HG02970 (cell line): ENCODE measurements at regions not wholly inside any gene's neighbourhood (a gene's known extent, or its start where the extent isn't known, plus 50 kb on each side); places are given as distances from the start of the nearest gene placed in this dataset.
A peak's percentile ranks its signal among the peaks of the same experiment; 100 is the strongest.

Experiments used
- ATAC-seq: cut with Tn5 transposase; IDR thresholded peaks from one replicate; pipeline ENCODE4 v1.9.1; 2021; ENCODE audit warnings: mild to moderate bottlenecking, moderate library complexity, moderate number of reproducible peaks; ENCODE audit not compliant: unreplicated experiment, low FRiP score

- ATAC-seq, result no peak
These were observed 571.9 kb downstream of the NYAP2 start for GRCh38 chr2:225971433-225971832.

- ATAC-seq, result no peak
These were observed 549.4 kb downstream of the NYAP2 start for GRCh38 chr2:225948903-225949302.

GRCh38 chr2:225938991-225939390 is 539.5 kb downstream of the NYAP2 start:
- no peak for ATAC-seq

- ATAC-seq, result no peak
These were observed 538.2 kb downstream of the NYAP2 start for GRCh38 chr2:225937625-225938187.

- no peak for ATAC-seq
These were observed 533.4 kb downstream of the NYAP2 start for GRCh38 chr2:225932811-225933413.

- no peak for ATAC-seq
These were observed 531.2 kb downstream of the NYAP2 start for GRCh38 chr2:225930687-225931086.

GRCh38 chr2:225920621-225921220 is 521.2 kb downstream of the NYAP2 start:
- no peak for ATAC-seq

- no peak for ATAC-seq
These were observed 517.2 kb downstream of the NYAP2 start for GRCh38 chr2:225916692-225917091.

- ATAC-seq, result no peak
These were observed 511.5 kb downstream of the NYAP2 start for GRCh38 chr2:225911019-225911418.

GRCh38 chr2:225895126-225895525 is 495.6 kb downstream of the NYAP2 start:
- ATAC-seq, result no peak

GRCh38 chr2:225894236-225894980 is 494.9 kb downstream of the NYAP2 start:
- ATAC-seq, result no peak

GRCh38 chr2:225893151-225893550 is 493.6 kb downstream of the NYAP2 start:
- no peak for ATAC-seq

- no peak for ATAC-seq
These were observed 492.3 kb downstream of the NYAP2 start for GRCh38 chr2:225891771-225892170.

- no peak for ATAC-seq
These were observed 491.5 kb downstream of the NYAP2 start for GRCh38 chr2:225891013-225891412.

- peak; percentile 57 for ATAC-seq
These were observed 489.9 kb downstream of the NYAP2 start for GRCh38 chr2:225889452-225889851.

GRCh38 chr2:225867071-225867470 is 467.6 kb downstream of the NYAP2 start:
- no peak for ATAC-seq

- ATAC-seq, result no peak
These were observed 466.0 kb downstream of the NYAP2 start for GRCh38 chr2:225865468-225865867.

- ATAC-seq, result no peak
These were observed 464.9 kb downstream of the NYAP2 start for GRCh38 chr2:225864394-225864793.

GRCh38 chr2:225842939-225843338 is 443.4 kb downstream of the NYAP2 start:
- ATAC-seq, result no peak

- ATAC-seq, result no peak
These were observed 441.8 kb downstream of the NYAP2 start for GRCh38 chr2:225841314-225841713.

GRCh38 chr2:225837328-225837727 is 437.8 kb downstream of the NYAP2 start:
- ATAC-seq, result no peak
